ENCODE measurements at regions not wholly inside any gene's neighbourhood (a gene's known extent, or its start where the extent isn't known, plus 50 kb on each side); places are given as distances from the start of the nearest gene placed in this dataset.

- TF ChIP-seq FOXK2 (IDR thresholded peaks at IDR 0.05) (no peak), ZBTB40 (IDR thresholded peaks at IDR 0.05; ENCODE audit: borderline replicate concordance) (no peak), JUND (IDR thresholded peaks at IDR 0.05; ENCODE audit: low read depth, low read length) (no peak), MYC (IDR thresholded peaks at IDR 0.05; ENCODE audit: insufficient read depth, insufficient read length, insufficient replicate concordance, low read length, severe bottlenecking) (no peak), MXI1 (IDR thresholded peaks at IDR 0.05; ENCODE audit: low read depth, low read length) (no peak), CTCF (IDR thresholded peaks at IDR 0.05 in 2 of 3, conservative IDR thresholded peaks at IDR 0.05 in 1 of 3; ENCODE audit: control insufficient read depth in 2 of 3, extremely low read depth in 1 of 3, insufficient read depth in 1 of 3, low read depth in 3 of 3, low read length in 3 of 3) (no peak), POLR2AphosphoS5 (IDR thresholded peaks at IDR 0.05; ENCODE audit: low read length) (no peak), MTA3 (IDR thresholded peaks at IDR 0.05; ENCODE audit: borderline replicate concordance, low read length) (no peak), RFX5 (IDR thresholded peaks at IDR 0.05; ENCODE audit: low read depth, low read length) (no peak), ZSCAN29 (IDR thresholded peaks at IDR 0.05) (no peak), ZNF274 (IDR thresholded peaks at IDR 0.05; ENCODE audit: insufficient read depth, insufficient read length) (no peak), NRF1 (conservative IDR thresholded peaks at IDR 0.05; ENCODE audit: low read depth, low read length) (no peak)
- TF ChIP-seq, protein P1, sequence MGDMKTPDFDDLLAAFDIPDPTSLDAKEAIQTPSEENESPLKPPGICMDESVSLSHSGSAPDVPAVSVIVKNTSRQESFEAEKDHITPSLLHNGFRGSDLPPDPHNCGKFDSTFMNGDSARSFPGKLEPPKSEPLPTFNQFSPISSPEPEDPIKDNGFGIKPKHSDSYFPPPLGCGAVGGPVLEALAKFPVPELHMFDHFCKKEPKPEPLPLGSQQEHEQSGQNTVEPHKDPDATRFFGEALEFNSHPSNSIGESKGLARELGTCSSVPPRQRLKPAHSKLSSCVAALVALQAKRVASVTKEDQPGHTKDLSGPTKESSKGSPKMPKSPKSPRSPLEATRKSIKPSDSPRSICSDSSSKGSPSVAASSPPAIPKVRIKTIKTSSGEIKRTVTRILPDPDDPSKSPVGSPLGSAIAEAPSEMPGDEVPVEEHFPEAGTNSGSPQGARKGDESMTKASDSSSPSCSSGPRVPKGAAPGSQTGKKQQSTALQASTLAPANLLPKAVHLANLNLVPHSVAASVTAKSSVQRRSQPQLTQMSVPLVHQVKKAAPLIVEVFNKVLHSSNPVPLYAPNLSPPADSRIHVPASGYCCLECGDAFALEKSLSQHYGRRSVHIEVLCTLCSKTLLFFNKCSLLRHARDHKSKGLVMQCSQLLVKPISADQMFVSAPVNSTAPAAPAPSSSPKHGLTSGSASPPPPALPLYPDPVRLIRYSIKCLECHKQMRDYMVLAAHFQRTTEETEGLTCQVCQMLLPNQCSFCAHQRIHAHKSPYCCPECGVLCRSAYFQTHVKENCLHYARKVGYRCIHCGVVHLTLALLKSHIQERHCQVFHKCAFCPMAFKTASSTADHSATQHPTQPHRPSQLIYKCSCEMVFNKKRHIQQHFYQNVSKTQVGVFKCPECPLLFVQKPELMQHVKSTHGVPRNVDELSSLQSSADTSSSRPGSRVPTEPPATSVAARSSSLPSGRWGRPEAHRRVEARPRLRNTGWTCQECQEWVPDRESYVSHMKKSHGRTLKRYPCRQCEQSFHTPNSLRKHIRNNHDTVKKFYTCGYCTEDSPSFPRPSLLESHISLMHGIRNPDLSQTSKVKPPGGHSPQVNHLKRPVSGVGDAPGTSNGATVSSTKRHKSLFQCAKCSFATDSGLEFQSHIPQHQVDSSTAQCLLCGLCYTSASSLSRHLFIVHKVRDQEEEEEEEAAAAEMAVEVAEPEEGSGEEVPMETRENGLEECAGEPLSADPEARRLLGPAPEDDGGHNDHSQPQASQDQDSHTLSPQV (IDR thresholded peaks at IDR 0.05) = no peak
- TF ChIP-seq, protein P2, sequence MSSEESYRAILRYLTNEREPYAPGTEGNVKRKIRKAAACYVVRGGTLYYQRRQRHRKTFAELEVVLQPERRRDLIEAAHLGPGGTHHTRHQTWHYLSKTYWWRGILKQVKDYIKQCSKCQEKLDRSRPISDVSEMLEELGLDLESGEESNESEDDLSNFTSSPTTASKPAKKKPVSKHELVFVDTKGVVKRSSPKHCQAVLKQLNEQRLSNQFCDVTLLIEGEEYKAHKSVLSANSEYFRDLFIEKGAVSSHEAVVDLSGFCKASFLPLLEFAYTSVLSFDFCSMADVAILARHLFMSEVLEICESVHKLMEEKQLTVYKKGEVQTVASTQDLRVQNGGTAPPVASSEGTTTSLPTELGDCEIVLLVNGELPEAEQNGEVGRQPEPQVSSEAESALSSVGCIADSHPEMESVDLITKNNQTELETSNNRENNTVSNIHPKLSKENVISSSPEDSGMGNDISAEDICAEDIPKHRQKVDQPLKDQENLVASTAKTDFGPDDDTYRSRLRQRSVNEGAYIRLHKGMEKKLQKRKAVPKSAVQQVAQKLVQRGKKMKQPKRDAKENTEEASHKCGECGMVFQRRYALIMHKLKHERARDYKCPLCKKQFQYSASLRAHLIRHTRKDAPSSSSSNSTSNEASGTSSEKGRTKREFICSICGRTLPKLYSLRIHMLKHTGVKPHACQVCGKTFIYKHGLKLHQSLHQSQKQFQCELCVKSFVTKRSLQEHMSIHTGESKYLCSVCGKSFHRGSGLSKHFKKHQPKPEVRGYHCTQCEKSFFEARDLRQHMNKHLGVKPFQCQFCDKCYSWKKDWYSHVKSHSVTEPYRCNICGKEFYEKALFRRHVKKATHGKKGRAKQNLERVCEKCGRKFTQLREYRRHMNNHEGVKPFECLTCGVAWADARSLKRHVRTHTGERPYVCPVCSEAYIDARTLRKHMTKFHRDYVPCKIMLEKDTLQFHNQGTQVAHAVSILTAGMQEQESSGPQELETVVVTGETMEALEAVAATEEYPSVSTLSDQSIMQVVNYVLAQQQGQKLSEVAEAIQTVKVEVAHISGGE (CRISPR knock-in tag; IDR thresholded peaks at IDR 0.05) = no peak
These were observed 51.5 kb upstream of the ACCSL start for GRCh38 chr11:43996318-43996717.
